ENCODE measurements at regions not wholly inside any gene's neighbourhood (a gene's known extent, or its start where the extent isn't known, plus 50 kb on each side); places are given as distances from the start of the nearest gene placed in this dataset.
"Not testable (repeated sequence)": the region's sequence is repeated elsewhere in the genome, so short reads cannot be mapped to it uniquely, and the experiment has no call there.

- no peak for DNase-seq
Measured at GRCh38 chr6:169378620-169379381, 125.2 kb upstream of the THBS2 start.

DNA sequence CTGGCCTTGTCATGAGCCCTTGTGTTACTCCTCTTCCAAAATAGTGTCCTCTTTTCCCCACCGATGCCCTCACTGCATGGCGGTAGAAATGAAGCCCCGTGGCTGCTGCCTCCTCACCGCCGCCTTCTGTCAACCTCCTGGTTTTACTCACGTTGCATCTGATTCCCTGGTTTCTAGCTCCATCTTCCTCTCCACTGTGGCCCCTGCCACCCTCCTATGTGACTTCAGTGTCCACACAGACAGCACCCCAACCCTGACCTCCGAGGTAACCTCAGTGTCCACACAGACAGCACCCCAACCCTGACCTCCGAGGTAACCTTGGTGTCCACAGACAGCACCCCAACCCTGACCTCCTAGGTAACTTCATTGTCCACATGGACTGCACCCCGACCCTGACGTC lies 122.8 kb upstream of the THBS2 start:
- DNase-seq = no peak

- DNase-seq = no peak
Measured at GRCh38 chr6:169372589-169372988, 118.9 kb upstream of the THBS2 start.

DNA sequence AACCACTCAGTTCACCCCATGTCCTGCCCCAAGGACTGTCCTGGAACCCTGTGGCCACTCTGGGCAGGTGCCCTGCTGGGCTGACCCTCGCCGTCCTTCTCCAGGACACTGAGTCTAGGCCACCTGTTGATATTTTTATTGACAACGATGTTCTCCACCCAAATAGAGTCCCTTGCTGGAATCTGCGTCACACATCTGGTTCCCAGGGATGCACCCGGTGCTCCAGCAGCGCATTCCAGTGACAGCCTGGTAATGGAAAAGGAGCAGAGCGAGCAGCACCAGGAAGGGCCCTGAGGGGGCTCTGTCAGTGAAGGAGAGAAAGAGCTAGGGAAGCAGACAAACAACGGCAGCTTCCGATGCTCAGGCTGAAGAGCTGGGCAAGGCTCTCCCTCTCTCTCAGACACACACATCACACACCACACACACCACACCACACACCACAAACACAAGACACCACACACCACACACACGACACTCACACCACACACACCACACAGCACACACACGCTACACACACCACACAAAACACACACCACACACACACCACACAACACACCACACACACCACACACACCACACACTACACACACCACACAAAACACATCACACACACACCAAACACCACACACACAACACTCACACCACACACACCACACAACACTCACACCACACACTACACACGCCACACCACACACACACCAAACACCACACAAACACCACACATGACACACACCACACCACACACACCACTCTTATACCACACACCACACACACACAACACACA lies 117.9 kb upstream of the THBS2 start:
- DNase-seq = peak; percentile 41

- no peak for DNase-seq
Measured at GRCh38 chr6:169370666-169371343, 117.2 kb upstream of the THBS2 start.

GRCh38 chr6:169370054-169370453 lies 116.4 kb upstream of the THBS2 start:
- peak; percentile 20 for DNase-seq

DNA sequence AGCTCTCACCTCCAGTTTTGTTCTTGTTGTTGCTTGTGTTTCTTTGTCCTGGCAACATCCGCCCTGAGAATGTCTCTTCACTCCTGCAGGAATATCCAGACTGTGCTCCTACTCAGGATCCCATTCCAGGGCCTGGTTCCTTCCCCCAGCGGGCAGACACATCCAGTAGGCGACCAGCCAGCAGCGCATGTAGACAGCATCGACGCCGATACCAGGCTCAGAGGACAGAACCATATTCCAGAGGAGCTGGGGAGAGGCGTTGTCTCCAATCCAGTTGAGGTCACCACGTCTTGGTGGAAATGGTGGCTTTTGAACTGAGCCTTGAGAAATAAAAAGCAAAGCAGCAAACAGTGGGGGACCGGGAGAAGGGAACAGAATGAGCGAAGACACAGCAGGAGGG lies 114.6 kb upstream of the THBS2 start:
- DNase-seq = no peak

DNA sequence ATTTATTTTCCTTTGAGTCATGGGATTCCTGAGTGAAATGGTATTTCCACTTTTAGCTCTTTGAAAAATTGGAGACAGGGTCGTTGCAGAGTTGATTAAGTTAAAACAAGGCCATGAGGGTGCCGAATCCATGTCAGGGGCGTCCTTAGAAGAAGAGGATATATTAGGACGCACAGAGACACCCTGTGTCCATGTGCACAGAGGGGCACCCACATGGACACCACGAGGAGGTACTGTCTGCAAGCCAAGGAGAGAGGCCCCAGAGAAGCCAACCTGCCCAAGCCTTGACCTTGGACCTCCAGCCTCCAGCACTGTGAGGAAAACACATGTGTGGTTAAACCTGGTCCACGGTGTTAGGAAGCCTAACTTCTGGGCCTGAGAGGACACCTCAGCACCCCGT lies 113.9 kb upstream of the THBS2 start:
- DNase-seq = no peak

DNA sequence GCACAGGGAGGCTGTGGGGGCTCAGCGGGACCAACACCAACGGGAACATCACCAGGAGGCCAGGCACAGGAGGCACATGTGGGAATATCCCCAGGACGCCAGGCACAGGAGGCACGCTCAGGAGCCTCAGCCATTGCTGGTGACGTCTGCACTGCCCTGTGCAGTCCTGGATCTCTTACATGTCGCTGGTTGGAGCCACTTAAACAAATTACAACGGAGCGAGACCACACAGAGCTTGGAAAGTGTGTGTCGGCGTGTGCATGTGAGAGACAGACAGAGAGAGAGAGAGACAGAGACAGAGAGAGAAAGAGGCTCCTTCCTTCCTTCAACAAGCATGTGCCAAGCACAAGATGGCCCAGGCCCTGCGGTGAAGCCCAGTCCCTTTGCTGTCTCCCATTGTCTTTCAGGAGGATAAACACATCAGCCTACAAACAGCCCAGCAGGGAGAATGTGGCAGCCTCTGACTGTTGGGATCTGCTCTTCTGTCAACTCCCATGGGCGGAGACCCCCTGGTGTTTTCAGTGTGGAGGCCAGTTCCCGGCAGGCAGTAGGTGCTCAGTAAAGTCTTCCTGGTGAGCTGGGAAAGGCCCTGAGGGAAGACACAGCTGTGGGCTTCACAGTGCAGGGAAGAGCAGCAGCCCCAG lies 112.7 kb upstream of the THBS2 start:
- DNase-seq = no peak

GRCh38 chr6:169365567-169366257 lies 112.1 kb upstream of the THBS2 start:
- no peak for DNase-seq

- DNase-seq = no peak
Measured at GRCh38 chr6:169363590-169363989, 109.9 kb upstream of the THBS2 start.

DNA sequence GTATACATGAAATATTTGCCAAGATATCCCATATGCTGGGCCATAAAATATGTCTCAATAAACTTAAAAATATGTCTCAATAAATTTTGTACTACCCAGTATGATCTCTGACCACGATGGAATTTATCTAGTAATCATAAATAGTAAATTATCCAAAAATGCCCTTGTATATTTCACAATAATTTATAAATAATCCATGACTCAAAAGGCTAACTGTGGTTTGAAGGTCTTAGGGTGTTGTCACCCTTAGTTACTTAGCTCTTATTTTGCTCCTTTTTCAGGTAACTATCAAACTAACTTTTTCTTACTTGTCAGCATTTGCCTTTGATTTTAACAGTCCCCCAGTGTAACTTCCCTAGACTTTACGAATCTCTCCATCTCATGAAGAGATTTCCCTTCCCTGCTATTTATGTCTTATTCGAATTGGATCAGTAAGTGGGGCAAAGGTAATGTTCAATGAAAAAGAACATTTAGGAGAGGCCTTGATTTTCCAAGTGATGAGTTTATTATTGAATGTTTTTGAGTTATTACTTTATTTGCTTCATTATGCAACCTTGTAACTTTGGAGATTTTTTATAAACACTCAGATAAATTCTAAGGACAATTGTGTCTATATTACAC lies 109.0 kb upstream of the THBS2 start:
- DNase-seq = no peak

- not testable (repeated sequence) for DNase-seq
Measured at GRCh38 chr6:169355001-169355400, 101.4 kb upstream of the THBS2 start.

DNA sequence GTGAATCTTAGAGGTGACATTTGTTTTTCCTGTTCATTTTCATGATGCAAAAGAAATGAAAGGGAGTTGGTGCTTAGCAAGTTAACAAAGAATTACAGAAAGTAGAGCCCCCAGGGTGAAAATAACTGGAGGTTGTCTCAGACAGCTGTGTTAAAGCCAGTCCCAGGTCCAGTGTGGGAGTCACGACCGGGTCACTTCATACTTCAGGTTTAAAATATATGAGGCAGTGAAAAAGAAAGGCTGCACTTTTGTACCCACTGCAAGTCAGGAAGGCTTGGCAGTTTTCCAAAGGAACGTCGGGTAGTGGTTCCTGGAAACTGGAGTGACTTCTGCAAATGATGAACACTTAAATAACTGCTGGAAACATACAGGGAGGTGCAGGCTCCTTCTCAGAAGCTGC lies 91.5 kb upstream of the THBS2 start:
- no peak for DNase-seq

- no peak for DNase-seq
Measured at GRCh38 chr6:169344750-169345065, 91.1 kb upstream of the THBS2 start.

- DNase-seq = no peak
Measured at GRCh38 chr6:169343886-169344749, 90.5 kb upstream of the THBS2 start.

DNA sequence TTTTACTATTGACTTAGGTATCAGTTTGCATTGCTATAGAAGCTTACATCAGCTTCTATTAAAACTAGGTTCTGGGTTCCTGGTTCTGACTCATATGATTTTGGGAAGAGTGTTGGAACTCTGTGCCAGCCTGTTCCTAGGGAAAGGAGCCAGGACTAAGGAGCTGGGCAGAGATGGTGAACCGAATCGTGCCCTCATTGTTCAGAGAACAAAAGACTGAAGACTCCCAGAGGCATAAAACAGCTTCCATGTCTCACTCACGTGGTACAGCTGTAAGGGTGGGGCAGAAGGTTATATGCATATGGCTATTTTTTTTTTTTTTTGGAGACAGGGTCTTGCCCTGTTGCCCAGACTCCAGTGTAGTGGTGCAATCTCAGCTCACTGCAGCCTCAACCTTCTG lies 89.1 kb upstream of the THBS2 start:
- DNase-seq = no peak

DNA sequence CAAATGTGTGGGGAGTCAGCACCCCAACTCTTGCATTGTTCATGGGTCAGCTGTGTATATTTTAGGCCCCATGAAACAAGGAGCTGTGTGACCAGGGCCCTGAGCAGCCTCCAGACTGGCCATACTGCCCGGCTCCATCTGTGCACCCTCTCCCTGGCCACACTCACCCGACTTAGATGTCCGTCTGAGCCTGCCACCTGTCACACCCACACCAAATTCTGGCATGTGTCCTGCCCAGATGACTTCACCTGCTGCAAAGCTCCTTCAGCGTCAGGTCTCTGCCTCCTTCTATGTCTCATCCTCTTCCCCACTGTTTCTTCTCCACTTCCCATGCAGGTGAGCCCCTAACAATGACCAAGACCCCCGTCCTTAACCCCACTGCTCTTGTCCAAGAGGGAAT lies 88.1 kb upstream of the THBS2 start:
- DNase-seq = no peak

DNA sequence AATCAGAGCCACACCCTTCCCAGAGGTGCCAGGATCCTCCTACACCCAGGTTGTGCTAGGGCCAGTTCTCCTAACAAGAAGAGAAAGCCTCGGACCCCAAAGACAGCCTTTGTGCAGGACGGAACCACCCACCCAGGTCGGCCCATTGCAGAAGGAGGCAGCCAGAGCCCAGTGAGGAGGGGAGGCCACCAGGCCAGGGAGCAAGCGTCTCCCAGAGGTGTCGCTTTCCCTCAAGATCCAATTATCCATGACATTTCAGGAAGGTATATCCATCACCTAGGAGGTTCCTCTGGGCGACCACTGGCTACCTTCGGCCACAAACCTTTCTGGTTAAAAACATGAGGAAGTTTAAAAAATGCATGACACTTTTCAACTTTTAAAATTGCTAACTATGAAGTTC lies 87.4 kb upstream of the THBS2 start:
- no peak for DNase-seq

DNA sequence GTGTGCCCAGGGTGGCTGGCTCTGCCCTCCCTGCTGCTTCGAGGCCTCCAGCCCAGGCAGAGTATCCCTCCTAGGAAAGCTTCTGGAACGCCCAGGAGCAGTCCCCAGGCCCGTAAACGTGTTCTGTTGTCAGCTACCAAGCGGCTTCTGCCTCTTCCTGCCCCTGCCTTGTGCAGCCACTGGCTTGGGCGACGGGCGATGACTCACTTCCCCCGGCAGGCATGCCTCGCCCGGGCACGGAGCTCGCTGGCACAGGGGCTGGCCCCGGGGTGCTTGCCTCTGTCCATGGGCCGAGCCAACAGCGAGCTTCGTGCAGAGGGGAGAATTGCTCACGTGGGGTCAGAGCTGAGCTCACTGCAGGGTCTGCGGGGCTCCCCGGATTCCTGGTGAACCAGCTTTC lies 86.7 kb upstream of the THBS2 start:
- DNase-seq = peak; percentile 54

GRCh38 chr6:169339731-169340309 lies 86.2 kb upstream of the THBS2 start:
- no peak for DNase-seq
